ENCODE measurements at regions not wholly inside any gene's neighbourhood (a gene's known extent, or its start where the extent isn't known, plus 50 kb on each side); places are given as distances from the start of the nearest gene placed in this dataset.

DNA sequence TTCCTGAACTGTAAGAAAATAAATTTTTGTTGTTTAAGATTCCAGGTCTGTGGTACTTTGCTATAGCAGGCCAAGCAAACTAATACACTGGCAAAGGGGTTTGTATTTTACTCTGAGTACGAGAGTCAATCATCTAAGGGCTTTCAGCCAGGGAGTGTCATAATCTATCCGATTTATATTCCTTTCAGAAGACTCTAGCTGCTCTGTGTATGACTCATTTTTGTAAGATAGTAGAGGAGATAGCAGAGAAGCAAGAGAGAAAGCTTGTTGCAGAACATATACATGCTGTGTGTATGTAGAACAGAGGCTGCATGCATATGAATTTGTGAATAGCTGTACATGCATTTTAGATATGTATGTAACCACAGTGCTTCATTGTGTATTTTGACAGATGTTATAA lies 577.9 kb upstream of the EPHA6 start:
- DNase-seq: no peak
- intact Hi-C loops (cut with DNase I; ENCODE audit: low total_unique reads): no loop called here
- Histone ChIP-seq H3K27ac (no peak overlapping the region), H3K4me3 (no peak overlapping the region), H3K9me3 (peaks cover 0 to 8% (median 0%) of the 10 kb centered on the region in 8 donors), H3K36me3 (no peaks in the 10 kb centered on the region), H3K4me1 (no peaks in the 10 kb centered on the region), H3K27me3 (replicated peaks in 1 of 7) (no peaks in the 10 kb centered on the region)
- 69 to 85% (median 81%) methylated on average over 2 of the region's 2 CpGs for WGBS, 5 donors
- TF ChIP-seq POLR2A (IDR thresholded peaks at IDR 0.05): no peak

DNA sequence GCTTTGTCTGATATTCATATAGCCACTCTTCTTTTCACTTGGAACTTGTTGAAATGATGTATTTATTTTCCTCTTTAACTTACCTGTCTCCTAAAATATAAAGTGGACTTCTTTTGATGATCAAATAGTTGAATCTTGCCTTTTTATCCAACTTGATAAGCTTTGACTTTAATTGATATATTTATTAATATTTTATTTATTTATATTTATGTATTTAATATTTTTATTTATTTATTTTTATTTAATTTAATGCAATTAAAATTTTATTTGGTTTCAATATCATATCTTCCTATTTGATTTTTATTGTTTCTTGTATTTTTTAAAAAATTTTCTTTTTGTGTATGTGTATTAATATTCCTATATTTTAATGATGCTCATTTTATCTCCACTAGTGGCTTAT lies 555.1 kb upstream of the EPHA6 start:
- H3K36me3 ChIP-seq: no peaks in the 10 kb centered on the region
- DNase-seq: no peak
- H3K4me3 ChIP-seq: no peak overlapping the region
- H3K4me1 ChIP-seq: no peaks in the 10 kb centered on the region
- intact Hi-C loops (cut with DNase I; ENCODE audit: low total_unique reads): no loop called here
- no peaks in the 10 kb centered on the region for H3K27me3 ChIP-seq (replicated peaks in 1 of 7)
- TF ChIP-seq POLR2AphosphoS5 (IDR thresholded peaks at IDR 0.05) (no peak), POLR2A (IDR thresholded peaks at IDR 0.05) (no peak)
- TF ChIP-seq, protein P1, sequence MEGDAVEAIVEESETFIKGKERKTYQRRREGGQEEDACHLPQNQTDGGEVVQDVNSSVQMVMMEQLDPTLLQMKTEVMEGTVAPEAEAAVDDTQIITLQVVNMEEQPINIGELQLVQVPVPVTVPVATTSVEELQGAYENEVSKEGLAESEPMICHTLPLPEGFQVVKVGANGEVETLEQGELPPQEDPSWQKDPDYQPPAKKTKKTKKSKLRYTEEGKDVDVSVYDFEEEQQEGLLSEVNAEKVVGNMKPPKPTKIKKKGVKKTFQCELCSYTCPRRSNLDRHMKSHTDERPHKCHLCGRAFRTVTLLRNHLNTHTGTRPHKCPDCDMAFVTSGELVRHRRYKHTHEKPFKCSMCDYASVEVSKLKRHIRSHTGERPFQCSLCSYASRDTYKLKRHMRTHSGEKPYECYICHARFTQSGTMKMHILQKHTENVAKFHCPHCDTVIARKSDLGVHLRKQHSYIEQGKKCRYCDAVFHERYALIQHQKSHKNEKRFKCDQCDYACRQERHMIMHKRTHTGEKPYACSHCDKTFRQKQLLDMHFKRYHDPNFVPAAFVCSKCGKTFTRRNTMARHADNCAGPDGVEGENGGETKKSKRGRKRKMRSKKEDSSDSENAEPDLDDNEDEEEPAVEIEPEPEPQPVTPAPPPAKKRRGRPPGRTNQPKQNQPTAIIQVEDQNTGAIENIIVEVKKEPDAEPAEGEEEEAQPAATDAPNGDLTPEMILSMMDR (IDR thresholded peaks at IDR 0.05 in 8 of 11, conservative IDR thresholded peaks at IDR 0.05 in 3 of 11): no peak
- H3K9me3 ChIP-seq: peaks cover 0 to 15% (median 4%) of the 10 kb centered on the region in 8 donors
- no peak overlapping the region for H3K27ac ChIP-seq

DNA sequence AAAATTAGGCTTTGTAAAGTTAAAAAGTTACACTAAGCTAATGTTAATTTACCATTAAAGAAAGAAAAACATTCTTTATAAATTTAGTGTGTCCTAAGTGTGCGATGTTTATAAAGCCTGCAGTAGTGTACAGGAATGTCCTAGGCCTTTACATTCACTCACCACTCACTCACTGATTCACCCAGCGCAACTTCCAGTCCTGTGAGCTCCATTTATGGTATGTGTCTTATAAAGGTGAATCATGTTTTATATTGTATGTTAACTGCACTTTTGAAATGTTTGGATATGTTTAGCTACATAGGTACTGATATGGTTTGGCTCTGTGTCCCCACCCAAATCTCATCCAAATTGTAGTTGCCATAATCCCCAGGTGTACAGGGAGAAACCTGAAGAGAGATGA lies 549.7 kb upstream of the EPHA6 start:
- H3K27ac ChIP-seq: no peak overlapping the region
- no peaks in the 10 kb centered on the region for H3K27me3 ChIP-seq (replicated peaks in 1 of 7)
- no peaks in the 10 kb centered on the region for H3K36me3 ChIP-seq
- no peak for DNase-seq
- 82 to 95% (median 88%) methylated on average over 2 of the region's 2 CpGs for WGBS, 5 donors
- intact Hi-C loops (cut with DNase I; ENCODE audit: low total_unique reads): no loop called here
- no peak overlapping the region for H3K4me3 ChIP-seq
- peaks cover 0 to 13% (median 2%) of the 10 kb centered on the region in 8 donors for H3K9me3 ChIP-seq
- TF ChIP-seq POLR2AphosphoS5 (IDR thresholded peaks at IDR 0.05): no peak
- no peaks in the 10 kb centered on the region for H3K4me1 ChIP-seq

DNA sequence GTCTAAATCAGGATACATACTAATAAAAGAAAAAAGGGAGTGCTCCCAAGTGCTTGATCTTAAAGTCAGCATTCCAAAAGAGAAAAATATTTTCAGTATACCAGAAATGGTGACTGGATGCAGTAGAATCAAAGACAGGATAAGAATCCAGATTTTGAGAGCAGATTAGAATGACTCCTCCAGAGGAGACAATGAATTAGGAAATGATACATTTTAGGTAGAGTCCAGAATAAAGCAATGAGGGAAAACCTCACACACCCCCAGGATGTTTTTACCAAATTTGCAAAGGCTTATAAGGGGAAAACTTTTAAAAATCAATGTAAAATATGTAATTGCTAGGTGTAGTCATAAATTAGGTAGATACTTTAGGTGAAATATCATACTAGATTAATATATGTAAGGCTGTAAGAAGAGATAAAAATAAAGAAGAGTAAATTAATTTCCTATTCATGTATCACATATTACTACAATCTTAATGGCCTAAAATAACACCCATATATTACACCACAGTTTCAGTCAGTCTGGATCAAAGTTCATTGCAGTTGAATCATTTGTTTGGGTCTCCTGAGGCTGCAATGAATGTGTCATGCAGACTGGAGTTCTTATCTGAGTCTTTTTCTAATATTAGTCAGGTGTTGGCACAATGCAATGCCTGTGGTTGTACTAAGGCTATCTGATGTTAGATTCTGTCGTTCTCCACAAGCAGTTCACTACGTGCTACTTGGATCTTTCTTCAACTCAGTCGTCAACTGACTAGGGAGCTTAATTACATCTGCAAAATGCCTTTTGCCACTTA lies 547.8 kb upstream of the EPHA6 start:
- Histone ChIP-seq H3K4me1 (no peaks in the 10 kb centered on the region), H3K27ac (no peak overlapping the region), H3K36me3 (no peaks in the 10 kb centered on the region), H3K9me3 (peaks cover 0 to 5% (median 0%) of the 10 kb centered on the region in 8 donors), H3K4me3 (no peak overlapping the region), H3K27me3 (replicated peaks in 1 of 7) (no peaks in the 10 kb centered on the region)
- TF ChIP-seq POLR2A (IDR thresholded peaks at IDR 0.05) (no peak), POLR2AphosphoS5 (IDR thresholded peaks at IDR 0.05) (no peak)
- TF ChIP-seq, protein P1 (IDR thresholded peaks at IDR 0.05 in 8 of 11, conservative IDR thresholded peaks at IDR 0.05 in 3 of 11): no peak
- intact Hi-C loops (cut with DNase I; ENCODE audit: low total_unique reads): no loop called here
- 73 to 91% (median 83%) methylated on average over 3 of the region's 3 CpGs for WGBS, 5 donors
- no peak for DNase-seq

DNA sequence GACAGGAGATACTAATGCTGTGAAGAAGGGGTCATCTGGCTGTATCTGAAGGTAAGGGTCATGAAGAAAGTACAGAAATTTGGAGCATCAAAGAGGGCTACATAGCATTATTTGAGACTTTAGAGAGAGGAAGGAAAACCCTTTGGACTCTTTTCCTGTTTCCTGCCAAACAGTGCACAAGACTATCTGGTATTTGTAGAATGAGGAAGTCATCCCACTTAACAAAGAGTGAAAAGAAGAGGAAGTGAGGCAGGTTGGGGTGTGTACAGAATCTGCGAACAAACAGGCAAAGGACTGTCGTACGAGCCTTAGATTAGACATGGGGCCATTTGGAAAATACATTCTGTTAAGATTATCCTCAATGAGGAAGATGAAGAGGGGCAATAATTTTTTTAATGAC lies 546.8 kb upstream of the EPHA6 start:
- TF ChIP-seq POLR2AphosphoS5 (IDR thresholded peaks at IDR 0.05): no peak
- TF ChIP-seq, protein P1 (IDR thresholded peaks at IDR 0.05 in 8 of 11, conservative IDR thresholded peaks at IDR 0.05 in 3 of 11): no peak
- TF ChIP-seq POLR2A (IDR thresholded peaks at IDR 0.05): no peak
- Histone ChIP-seq H3K4me1 (no peaks in the 10 kb centered on the region), H3K27me3 (replicated peaks in 1 of 7) (no peaks in the 10 kb centered on the region), H3K9me3 (no peaks in the 10 kb centered on the region), H3K4me3 (no peak overlapping the region), H3K27ac (no peak overlapping the region), H3K36me3 (no peaks in the 10 kb centered on the region)
- DNase-seq: no peak
- intact Hi-C loops (cut with DNase I; ENCODE audit: low total_unique reads): no loop called here
- 24 to 43% (median 30%) methylated on average over 3 of the region's 3 CpGs for WGBS, 5 donors

Data from spleen (tissue), 11 donors.